D341Med (cell line): ENCODE measurements at regions not wholly inside any gene's neighbourhood (a gene's known extent, or its start where the extent isn't known, plus 50 kb on each side); places are given as distances from the start of the nearest gene placed in this dataset.

Experiments
- DNase-seq: peaks from one replicate; pipeline ENCODE4 v3.0.0; 2012; ENCODE audit warnings: low spot score

- DNase-seq, result no peak
These were observed 112.9 kb upstream of the IQCM start for GRCh38 chr4:149928507-149928906.

- DNase-seq, result no peak
These were observed 115.8 kb upstream of the IQCM start for GRCh38 chr4:149931431-149931830.

GRCh38 chr4:149932188-149932587 lies 116.5 kb upstream of the IQCM start:
- no peak for DNase-seq

- no peak for DNase-seq
These were observed 117.5 kb upstream of the IQCM start for GRCh38 chr4:149933120-149933519.

- no peak for DNase-seq
These were observed 118.2 kb upstream of the IQCM start for GRCh38 chr4:149933883-149934282.

- DNase-seq, result no peak
These were observed 128.9 kb upstream of the DCLK2 start for GRCh38 chr4:149949381-149949780.

- no peak for DNase-seq
These were observed 126.9 kb upstream of the DCLK2 start for GRCh38 chr4:149951152-149951900.

- no peak for DNase-seq
These were observed 126.1 kb upstream of the DCLK2 start for GRCh38 chr4:149952101-149952500.

- DNase-seq, result no peak
These were observed 125.5 kb upstream of the DCLK2 start for GRCh38 chr4:149952716-149953115.

GRCh38 chr4:149955780-149956390 lies 122.4 kb upstream of the DCLK2 start:
- DNase-seq, result no peak

- DNase-seq, result no peak
These were observed 121.6 kb upstream of the DCLK2 start for GRCh38 chr4:149956678-149957077.

- DNase-seq, result no peak
These were observed 116.2 kb upstream of the DCLK2 start for GRCh38 chr4:149961876-149962597.

- no peak for DNase-seq
These were observed 114.0 kb upstream of the DCLK2 start for GRCh38 chr4:149964001-149964796.

GRCh38 chr4:149965206-149965605 lies 113.0 kb upstream of the DCLK2 start:
- no peak for DNase-seq

GRCh38 chr4:149972407-149972806 lies 105.8 kb upstream of the DCLK2 start:
- no peak for DNase-seq

GRCh38 chr4:149973181-149973580 lies 105.1 kb upstream of the DCLK2 start:
- DNase-seq, result no peak

- no peak for DNase-seq
These were observed 103.1 kb upstream of the DCLK2 start for GRCh38 chr4:149975172-149975571.

- DNase-seq, result no peak
These were observed 98.0 kb upstream of the DCLK2 start for GRCh38 chr4:149980121-149980682.

GRCh38 chr4:149980941-149981340 lies 97.3 kb upstream of the DCLK2 start:
- peak; percentile 63 for DNase-seq

- no peak for DNase-seq
These were observed 94.8 kb upstream of the DCLK2 start for GRCh38 chr4:149983401-149983800.

- DNase-seq, result no peak
These were observed 94.3 kb upstream of the DCLK2 start for GRCh38 chr4:149983931-149984330.

- DNase-seq, result no peak
These were observed 92.3 kb upstream of the DCLK2 start for GRCh38 chr4:149985981-149986380.
